Parathyroid adenoma (tissue), 2 donors: ENCODE measurements at regions not wholly inside any gene's neighbourhood (a gene's known extent, or its start where the extent isn't known, plus 50 kb on each side); places are given as distances from the start of the nearest gene placed in this dataset.

Source experiments
- H2AFZ ChIP-seq: fragments of 300-600 bp; sonication (generic); one replicate; pipeline ENCODE4 v1.7.0; 2017; ENCODE audit warnings: antibody characterized with exemption, mild to moderate bottlenecking
- H3K27ac ChIP-seq: fragments of 300-600 bp; sonication (generic); one replicate; pipeline ENCODE4 v1.7.0; 2017
- H3K27me3 ChIP-seq: fragments of 300-600 bp; sonication (generic); one replicate; pipeline ENCODE4 v1.7.0; 2017; ENCODE audit warnings: low read length; ENCODE audit not compliant: control insufficient read depth, insufficient read depth
- H3K36me3 ChIP-seq: fragments of 300-600 bp; sonication (generic); one replicate; pipeline ENCODE4 v1.7.0; 2017; ENCODE audit warnings: low read length; ENCODE audit not compliant: control insufficient read depth, insufficient read depth
- H3K4me1 ChIP-seq: fragments of 300-600 bp; sonication (generic); one replicate; pipeline ENCODE4 v1.7.0; 2017; ENCODE audit warnings: control low read depth
- H3K4me2 ChIP-seq: fragments of 300-600 bp; sonication (generic); one replicate; pipeline ENCODE4 v1.7.0; 2017; ENCODE audit warnings: low read length
- H3K4me3 ChIP-seq: fragments of 300-600 bp; sonication (generic); one replicate; pipeline ENCODE4 v1.7.0; 2017; ENCODE audit warnings: low read depth, low read length
- H3K79me2 ChIP-seq: fragments of 300-600 bp; sonication (generic); one replicate; pipeline ENCODE4 v1.7.0; 2017; ENCODE audit warnings: control low read depth
- H3K9ac ChIP-seq: fragments of 300-600 bp; sonication (generic); one replicate; pipeline ENCODE4 v1.7.0; 2017; ENCODE audit warnings: mild to moderate bottlenecking
- H3K9me3 ChIP-seq: fragments of 300-600 bp; sonication (generic); one replicate; pipeline ENCODE4 v1.7.0; 2017; ENCODE audit warnings: low read length; ENCODE audit not compliant: control insufficient read depth
- TF ChIP-seq, protein P1 (sequence below): fragments of 300-600 bp; sonication (generic); IDR thresholded peaks from one replicate; pipeline ENCODE4 v1.7.0; 2017; ENCODE audit warnings: antibody characterized with exemption, mild to moderate bottlenecking
- donor health status: primary hyperparathyroidism.

GRCh38 chr12:85673921-85674420 lies 162.2 kb downstream of the RASSF9 start:
- H3K9ac ChIP-seq = no peak overlapping the region
- H3K9me3 ChIP-seq = no peaks in the 10 kb centered on the region
- TF ChIP-seq, protein P1, sequence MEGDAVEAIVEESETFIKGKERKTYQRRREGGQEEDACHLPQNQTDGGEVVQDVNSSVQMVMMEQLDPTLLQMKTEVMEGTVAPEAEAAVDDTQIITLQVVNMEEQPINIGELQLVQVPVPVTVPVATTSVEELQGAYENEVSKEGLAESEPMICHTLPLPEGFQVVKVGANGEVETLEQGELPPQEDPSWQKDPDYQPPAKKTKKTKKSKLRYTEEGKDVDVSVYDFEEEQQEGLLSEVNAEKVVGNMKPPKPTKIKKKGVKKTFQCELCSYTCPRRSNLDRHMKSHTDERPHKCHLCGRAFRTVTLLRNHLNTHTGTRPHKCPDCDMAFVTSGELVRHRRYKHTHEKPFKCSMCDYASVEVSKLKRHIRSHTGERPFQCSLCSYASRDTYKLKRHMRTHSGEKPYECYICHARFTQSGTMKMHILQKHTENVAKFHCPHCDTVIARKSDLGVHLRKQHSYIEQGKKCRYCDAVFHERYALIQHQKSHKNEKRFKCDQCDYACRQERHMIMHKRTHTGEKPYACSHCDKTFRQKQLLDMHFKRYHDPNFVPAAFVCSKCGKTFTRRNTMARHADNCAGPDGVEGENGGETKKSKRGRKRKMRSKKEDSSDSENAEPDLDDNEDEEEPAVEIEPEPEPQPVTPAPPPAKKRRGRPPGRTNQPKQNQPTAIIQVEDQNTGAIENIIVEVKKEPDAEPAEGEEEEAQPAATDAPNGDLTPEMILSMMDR = no peak
- H3K4me2 ChIP-seq = no peak overlapping the region
- no peaks in the 10 kb centered on the region for H3K36me3 ChIP-seq
- no peaks in the 10 kb centered on the region for H3K4me1 ChIP-seq
- no peaks in the 10 kb centered on the region for H3K27me3 ChIP-seq
- H3K79me2 ChIP-seq = no peaks in the 10 kb centered on the region
- no peak overlapping the region for H2AFZ ChIP-seq
- H3K27ac ChIP-seq = no peak overlapping the region
- no peak overlapping the region for H3K4me3 ChIP-seq

DNA sequence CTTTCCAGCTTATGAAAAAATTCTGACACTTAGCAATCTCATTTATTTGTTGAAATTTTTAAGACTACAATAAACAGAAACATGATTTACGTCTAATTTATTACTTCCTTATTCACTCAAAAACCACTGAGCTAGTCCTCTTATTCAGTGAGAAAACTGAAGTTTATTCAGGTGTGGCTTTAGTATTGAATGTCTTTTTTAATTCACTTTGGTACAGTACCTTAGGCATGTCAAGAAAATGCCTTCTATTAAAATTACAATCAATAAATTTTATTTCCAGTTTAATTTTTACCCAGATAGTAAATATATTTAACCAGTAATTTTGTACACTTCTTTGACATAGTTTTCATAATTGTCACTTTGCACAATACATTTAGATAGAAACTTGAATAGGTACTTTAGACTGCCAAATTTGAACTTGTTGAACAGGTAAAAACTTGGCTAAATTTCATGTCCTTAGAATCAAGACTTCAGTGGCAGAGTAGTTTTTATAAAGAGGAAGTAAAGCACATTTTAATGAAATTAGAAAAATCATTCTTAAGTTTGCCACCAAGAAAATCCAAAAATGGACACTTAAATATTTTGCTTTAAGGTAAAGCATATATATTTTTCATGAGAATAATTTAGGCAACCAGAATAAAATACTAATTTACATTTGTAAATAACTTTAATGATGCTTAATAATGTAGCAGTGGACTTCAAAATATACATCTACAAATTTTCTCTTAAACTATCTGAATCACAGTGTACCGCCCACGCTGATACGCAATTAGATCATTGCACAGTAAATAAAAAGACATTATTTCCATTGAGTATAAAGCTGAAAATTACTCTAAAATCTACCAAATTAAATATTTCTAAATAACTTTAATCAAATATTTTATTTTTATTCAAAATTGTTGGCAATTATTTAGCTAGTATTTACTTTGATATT lies 159.1 kb downstream of the RASSF9 start:
- H3K27ac ChIP-seq = no peak overlapping the region

GRCh38 chr12:85679296-85679695 lies 156.9 kb downstream of the RASSF9 start:
- H3K4me2 ChIP-seq = no peak overlapping the region
- no peaks in the 10 kb centered on the region for H3K36me3 ChIP-seq
- H3K9ac ChIP-seq = no peak overlapping the region
- no peaks in the 10 kb centered on the region for H3K9me3 ChIP-seq
- H2AFZ ChIP-seq = no peak overlapping the region
- TF ChIP-seq, protein P1 = no peak
- H3K27ac ChIP-seq = no peak overlapping the region
- H3K79me2 ChIP-seq = no peaks in the 10 kb centered on the region
- no peaks in the 10 kb centered on the region for H3K27me3 ChIP-seq
- H3K4me1 ChIP-seq = no peaks in the 10 kb centered on the region
- H3K4me3 ChIP-seq = no peak overlapping the region

More for the DNA sequence above, 159.1 kb downstream of the RASSF9 start:
- Histone ChIP-seq H3K79me2 (no peaks in the 10 kb centered on the region), H3K9me3 (no peaks in the 10 kb centered on the region), H3K9ac (no peak overlapping the region), H3K4me3 (no peak overlapping the region), H3K36me3 (no peaks in the 10 kb centered on the region), H2AFZ (no peak overlapping the region), H3K4me2 (no peak overlapping the region), H3K4me1 (no peaks in the 10 kb centered on the region), H3K27me3 (no peaks in the 10 kb centered on the region)
- TF ChIP-seq, protein P1 = no peak

GRCh38 chr12:85680881-85681280 lies 155.3 kb downstream of the RASSF9 start:
- no peaks in the 10 kb centered on the region for H3K9me3 ChIP-seq
- no peak overlapping the region for H2AFZ ChIP-seq
- no peak overlapping the region for H3K4me2 ChIP-seq
- no peak overlapping the region for H3K4me3 ChIP-seq
- TF ChIP-seq, protein P1 = no peak
- no peak overlapping the region for H3K27ac ChIP-seq
- no peaks in the 10 kb centered on the region for H3K36me3 ChIP-seq
- H3K9ac ChIP-seq = no peak overlapping the region
- no peaks in the 10 kb centered on the region for H3K27me3 ChIP-seq
- no peaks in the 10 kb centered on the region for H3K79me2 ChIP-seq
- no peaks in the 10 kb centered on the region for H3K4me1 ChIP-seq
